ENCODE measurements at regions not wholly inside any gene's neighbourhood (a gene's known extent, or its start where the extent isn't known, plus 50 kb on each side); places are given as distances from the start of the nearest gene placed in this dataset.

- Histone ChIP-seq H3K27ac (ENCODE audit: insufficient read depth, low read length) (no peak overlapping the region), H3K9me1 (ENCODE audit: insufficient read depth, low read length) (no peaks in the 10 kb centered on the region), H3K36me3 (ENCODE audit: control insufficient read depth, insufficient read depth, low read length) (no peaks in the 10 kb centered on the region), H3K4me1 (ENCODE audit: control insufficient read depth, insufficient read depth, low read length) (no peaks in the 10 kb centered on the region), H2AK9ac (replicated peaks; ENCODE audit: low read depth, low read length, poor library complexity) (no peak overlapping the region), H3K27me3 (ENCODE audit: control insufficient read depth, insufficient read depth, low read length) (no peaks in the 10 kb centered on the region), H4K91ac (ENCODE audit: insufficient read depth, low read depth, low read length) (no peak overlapping the region), H3K4ac (ENCODE audit: low read depth, low read length) (no peak overlapping the region), H2AK5ac (ENCODE audit: low read depth, low read length) (no peak overlapping the region), H2BK20ac (ENCODE audit: low read depth, low read length) (no peak overlapping the region), H2BK120ac (ENCODE audit: low read depth, low read length) (no peak overlapping the region), H3K4me2 (ENCODE audit: low read depth, low read length) (no peak overlapping the region), H2BK15ac (ENCODE audit: low read depth, low read length) (no peak overlapping the region), H3K9me3 (ENCODE audit: control insufficient read depth, insufficient read depth, low read length) (peaks cover 3% of the 10 kb centered on the region; the same call in 1 of the 2 replicates), H3K79me1 (ENCODE audit: low read depth in 1 of 2, low read length in 2 of 2) (no peaks in the 10 kb centered on the region), H4K5ac (ENCODE audit: low read depth, low read length) (no peak overlapping the region), H3K56ac (ENCODE audit: extremely low read depth, insufficient read depth, low read length) (no peak overlapping the region), H3K9ac (ENCODE audit: low read depth, low read length) (no peak overlapping the region), H3K14ac (replicated peaks; ENCODE audit: low read depth, low read length) (no peak overlapping the region), H4K20me1 (ENCODE audit: insufficient read depth, low read length) (no peaks in the 10 kb centered on the region), H2AFZ (replicated peaks; ENCODE audit: low read length, poor library complexity) (no peak overlapping the region), H3K23ac (ENCODE audit: low read depth, low read length) (no peak overlapping the region), H2BK5ac (ENCODE audit: low read depth, low read length, poor library complexity, severe bottlenecking) (no peak overlapping the region), H4K8ac (ENCODE audit: low read depth in 2 of 2, low read length in 2 of 2) (no peak overlapping the region), H3K4me3 (ENCODE audit: insufficient read depth, low read depth, low read length) (no peak overlapping the region), H3K18ac (ENCODE audit: low read depth, low read length) (no peak overlapping the region)
- ChIA-PET POLR2A (ENCODE audit: unreplicated experiment) (no interaction called here), CTCF (no interaction called here)
- dilution Hi-C loops (cut with HindIII; ENCODE audit: low sequenced_read_pairs, unreplicated experiment) (no loop called here), intact Hi-C loops (cut with micrococcal nuclease) (no loop called here), in situ Hi-C loops (cut with MboI; ENCODE audit: low sequenced_read_pairs) (no loop called here)
- TF ChIP-seq RFX5 (IDR thresholded peaks at IDR 0.05; ENCODE audit: low read depth, low read length) (no peak), SMC3 (IDR thresholded peaks at IDR 0.05; ENCODE audit: low read depth, low read length) (no peak), RAD21 (IDR thresholded peaks at IDR 0.05; ENCODE audit: low read length) (no peak), CHD1 (IDR thresholded peaks at IDR 0.05; ENCODE audit: low read depth, low read length) (no peak), FOS (IDR thresholded peaks at IDR 0.05; ENCODE audit: low read depth, low read length) (no peak), RCOR1 (IDR thresholded peaks at IDR 0.05; ENCODE audit: insufficient replicate concordance, low read length) (no peak), MAFK (IDR thresholded peaks at IDR 0.05; ENCODE audit: low read depth, low read length) (no peak), CEBPB (IDR thresholded peaks at IDR 0.05; ENCODE audit: low read depth, low read length) (no peak), MXI1 (IDR thresholded peaks at IDR 0.05; ENCODE audit: borderline replicate concordance, low read depth, low read length) (no peak), NFE2L2 (IDR thresholded peaks at IDR 0.05; ENCODE audit: low read depth, low read length) (no peak)
- TF ChIP-seq, protein P1, sequence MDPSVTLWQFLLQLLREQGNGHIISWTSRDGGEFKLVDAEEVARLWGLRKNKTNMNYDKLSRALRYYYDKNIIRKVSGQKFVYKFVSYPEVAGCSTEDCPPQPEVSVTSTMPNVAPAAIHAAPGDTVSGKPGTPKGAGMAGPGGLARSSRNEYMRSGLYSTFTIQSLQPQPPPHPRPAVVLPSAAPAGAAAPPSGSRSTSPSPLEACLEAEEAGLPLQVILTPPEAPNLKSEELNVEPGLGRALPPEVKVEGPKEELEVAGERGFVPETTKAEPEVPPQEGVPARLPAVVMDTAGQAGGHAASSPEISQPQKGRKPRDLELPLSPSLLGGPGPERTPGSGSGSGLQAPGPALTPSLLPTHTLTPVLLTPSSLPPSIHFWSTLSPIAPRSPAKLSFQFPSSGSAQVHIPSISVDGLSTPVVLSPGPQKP (IDR thresholded peaks at IDR 0.05; ENCODE audit: borderline replicate concordance, low read depth, low read length), result no peak
- DNase-seq (no peak), ATAC-seq (ENCODE audit: low read depth) (no peak)
- 25% methylated on average over 1 of the region's 14 CpGs; no CpG with 5 or more reads in 1 of the 2 experiments for WGBS, 2 experiments (ENCODE audit: extremely low coverage in 2 of 2, insufficient read length in 1 of 2)
- BruUV-seq (replicated peaks), result no TSS peak
These were observed 367.0 kb downstream of the NR4A2 start for GRCh38 chr2:155965415-155966063.

Data from IMR-90 (cell line).